ENCODE measurements at regions not wholly inside any gene's neighbourhood (a gene's known extent, or its start where the extent isn't known, plus 50 kb on each side); places are given as distances from the start of the nearest gene placed in this dataset.

GRCh38 chr1:189180057-189180456, 1297.6 kb downstream of the BRINP3 start:
- TF ChIP-seq, protein P1, sequence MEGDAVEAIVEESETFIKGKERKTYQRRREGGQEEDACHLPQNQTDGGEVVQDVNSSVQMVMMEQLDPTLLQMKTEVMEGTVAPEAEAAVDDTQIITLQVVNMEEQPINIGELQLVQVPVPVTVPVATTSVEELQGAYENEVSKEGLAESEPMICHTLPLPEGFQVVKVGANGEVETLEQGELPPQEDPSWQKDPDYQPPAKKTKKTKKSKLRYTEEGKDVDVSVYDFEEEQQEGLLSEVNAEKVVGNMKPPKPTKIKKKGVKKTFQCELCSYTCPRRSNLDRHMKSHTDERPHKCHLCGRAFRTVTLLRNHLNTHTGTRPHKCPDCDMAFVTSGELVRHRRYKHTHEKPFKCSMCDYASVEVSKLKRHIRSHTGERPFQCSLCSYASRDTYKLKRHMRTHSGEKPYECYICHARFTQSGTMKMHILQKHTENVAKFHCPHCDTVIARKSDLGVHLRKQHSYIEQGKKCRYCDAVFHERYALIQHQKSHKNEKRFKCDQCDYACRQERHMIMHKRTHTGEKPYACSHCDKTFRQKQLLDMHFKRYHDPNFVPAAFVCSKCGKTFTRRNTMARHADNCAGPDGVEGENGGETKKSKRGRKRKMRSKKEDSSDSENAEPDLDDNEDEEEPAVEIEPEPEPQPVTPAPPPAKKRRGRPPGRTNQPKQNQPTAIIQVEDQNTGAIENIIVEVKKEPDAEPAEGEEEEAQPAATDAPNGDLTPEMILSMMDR (conservative IDR thresholded peaks at IDR 0.05; ENCODE audit: low read depth, low read length): no peak
- no peak for DNase-seq (ENCODE audit: low read depth)
- H3K4me3 ChIP-seq (ENCODE audit: low read length): no peak overlapping the region

DNA sequence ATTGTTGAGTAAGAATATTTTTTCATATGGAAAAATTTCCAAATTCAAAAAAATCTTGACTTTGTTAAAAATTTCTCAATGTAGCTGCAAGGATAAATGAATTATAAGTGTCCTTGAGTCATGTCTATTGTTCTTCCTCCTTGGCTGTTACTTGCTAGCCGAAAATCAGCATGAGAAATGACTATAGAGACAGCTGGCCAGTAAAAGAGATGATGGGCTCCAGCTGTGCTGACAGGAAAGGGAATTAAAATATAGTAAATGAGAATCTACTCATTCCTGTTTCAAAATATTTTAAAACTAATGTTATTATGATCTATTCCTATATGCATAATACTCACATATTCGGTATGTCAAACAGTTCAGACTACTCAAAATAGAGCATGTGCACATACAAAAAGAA, 1292.6 kb downstream of the BRINP3 start:
- no peak for DNase-seq (ENCODE audit: low read depth)
- no peak overlapping the region for H3K4me3 ChIP-seq (ENCODE audit: low read length)
- TF ChIP-seq, protein P1 (conservative IDR thresholded peaks at IDR 0.05; ENCODE audit: low read depth, low read length): no peak

DNA sequence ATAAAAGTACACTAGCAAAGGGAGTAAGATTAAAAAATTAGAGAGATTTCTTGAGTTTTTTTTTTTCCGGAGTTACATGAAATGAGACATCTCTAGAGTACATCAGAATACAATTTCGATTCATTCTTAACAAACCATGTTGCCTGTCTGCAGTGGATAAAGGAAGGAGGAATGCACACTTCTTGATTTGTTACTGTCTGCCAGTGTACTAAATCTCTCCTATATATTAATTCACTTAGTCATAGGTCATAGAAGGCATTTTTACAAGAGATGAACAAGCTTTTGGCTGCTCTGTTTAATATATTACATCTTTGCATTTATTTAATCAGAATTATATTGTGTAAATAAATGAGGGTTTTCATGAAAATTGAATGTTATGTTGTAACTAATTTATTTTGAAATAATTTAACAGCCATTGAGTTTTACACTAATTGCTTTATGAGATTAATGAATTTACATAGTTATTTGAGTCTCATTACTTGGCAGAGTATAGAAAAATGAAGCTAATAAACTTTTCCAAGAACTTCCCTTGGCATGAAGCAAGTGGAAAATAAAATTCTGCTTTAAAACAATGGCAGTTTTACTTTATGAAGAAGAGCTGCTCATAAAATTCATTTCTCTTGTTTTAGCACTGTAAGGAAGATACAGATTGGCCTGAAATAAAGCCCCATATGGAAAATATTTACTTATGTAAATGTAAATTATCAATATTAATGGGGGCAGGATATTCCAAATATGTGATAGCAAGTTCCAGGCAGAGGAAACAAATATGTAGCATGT, 1284.7 kb downstream of the BRINP3 start:
- no peak overlapping the region for H3K4me3 ChIP-seq (ENCODE audit: low read length)
- TF ChIP-seq, protein P1 (conservative IDR thresholded peaks at IDR 0.05; ENCODE audit: low read depth, low read length): no peak
- DNase-seq (ENCODE audit: low read depth): no peak

GRCh38 chr1:189205863-189206262, 1271.8 kb downstream of the BRINP3 start:
- TF ChIP-seq, protein P1 (conservative IDR thresholded peaks at IDR 0.05; ENCODE audit: low read depth, low read length): no peak
- DNase-seq (ENCODE audit: low read depth): no peak
- H3K4me3 ChIP-seq (ENCODE audit: low read length): no peak overlapping the region

DNA sequence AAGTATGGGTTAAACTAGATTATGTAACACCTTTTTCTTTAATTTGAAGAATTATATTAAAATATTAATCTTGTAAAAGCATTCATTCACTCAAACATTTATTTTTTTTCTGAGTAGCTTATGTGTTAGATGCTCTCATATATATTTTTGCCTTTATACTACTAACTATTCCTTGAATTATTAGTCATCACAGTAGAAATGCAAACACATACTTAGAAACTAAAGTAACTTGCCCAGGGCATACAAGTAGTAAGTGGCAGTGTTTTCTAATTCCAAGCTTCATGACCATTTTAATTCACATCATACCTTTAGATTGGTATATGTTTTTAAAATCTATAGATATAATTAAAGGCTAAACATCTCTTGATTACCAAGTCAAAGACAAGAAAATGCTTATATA, 1271.0 kb downstream of the BRINP3 start:
- DNase-seq (ENCODE audit: low read depth): no peak
- H3K4me3 ChIP-seq (ENCODE audit: low read length): no peak overlapping the region
- TF ChIP-seq, protein P1 (conservative IDR thresholded peaks at IDR 0.05; ENCODE audit: low read depth, low read length): no peak

DNA sequence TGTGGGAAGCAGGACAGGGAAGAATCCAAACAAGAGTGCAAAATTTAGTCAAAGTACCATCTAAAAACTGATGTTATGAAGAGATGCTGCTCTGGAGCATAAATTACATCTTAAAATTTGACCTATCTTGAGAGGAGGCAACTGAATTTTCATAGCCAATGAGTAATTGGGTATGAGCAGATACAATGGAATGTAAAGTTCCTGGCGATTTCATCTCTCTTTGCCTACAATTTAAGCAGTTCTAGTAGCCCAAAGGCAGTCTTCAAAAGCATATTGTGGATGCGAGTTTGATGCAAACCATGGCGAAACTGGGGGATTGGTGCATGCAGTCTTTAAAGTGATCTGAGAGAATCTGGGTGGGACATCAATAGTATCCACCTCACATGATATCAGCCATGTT, 1265.9 kb downstream of the BRINP3 start:
- TF ChIP-seq, protein P1 (conservative IDR thresholded peaks at IDR 0.05; ENCODE audit: low read depth, low read length): no peak
- H3K4me3 ChIP-seq (ENCODE audit: low read length): no peak overlapping the region
- DNase-seq (ENCODE audit: low read depth): no peak

- no peak for DNase-seq (ENCODE audit: low read depth)
- H3K4me3 ChIP-seq (ENCODE audit: low read length): no peak overlapping the region
- TF ChIP-seq, protein P1 (conservative IDR thresholded peaks at IDR 0.05; ENCODE audit: low read depth, low read length): no peak
These were observed 1265.1 kb downstream of the BRINP3 start for GRCh38 chr1:189212606-189213005.

Data from retinal pigment epithelial cell (primary cell).